H1 (cell line): ENCODE measurements at regions not wholly inside any gene's neighbourhood (a gene's known extent, or its start where the extent isn't known, plus 50 kb on each side); places are given as distances from the start of the nearest gene placed in this dataset.

ENCODE experiments used
- CTCF ChIA-PET: fragments of 300-600 bp; sonication (Branson Sonifier 250); formaldehyde crosslinking; loops from one replicate; lab custom pipeline; 2021; ENCODE audit not compliant: partially characterized antibody; lab: Charles Lee
- POLR2A ChIA-PET: fragments of 300-600 bp; sonication (Branson Sonifier 250); formaldehyde crosslinking; loops from one replicate; lab custom pipeline; 2021; ENCODE audit warnings: inconsistent platforms; ENCODE audit not compliant: partially characterized antibody; lab: Charles Lee
- DNase-seq, 2 experiments: peaks; one replicate each; pipeline versions ENCODE4 v3.0.0 to v3.0.0-alpha.2; 2010 to 2022; ENCODE audit warnings: low spot score in 2 of 2, low read depth in 1 of 2, mixed read lengths in 1 of 2
- FAIRE-seq: peaks from 2 replicates; lab custom pipeline; 2011; peaks lifted over from hg19 to GRCh38; lab: Jason Lieb, UNC
- H2AFZ ChIP-seq: 2 replicates; pipeline ENCODE4 v1.8.1; 2012; ENCODE audit warnings: low read length, inconsistent platforms
- H2AK5ac ChIP-seq: 2 replicates; pipeline ENCODE4 v1.6.1; 2013; ENCODE audit warnings: low read depth, low read length
- H2BK120ac ChIP-seq: replicated peaks from 2 replicates; pipeline ENCODE3; 2013; ENCODE audit warnings: low read depth, low read length, inconsistent platforms
- H2BK12ac ChIP-seq: 2 replicates; pipeline ENCODE4 v1.6.1; 2013; ENCODE audit warnings: low read depth, low read length
- H2BK15ac ChIP-seq: 2 replicates; pipeline ENCODE4 v1.6.1; 2013; ENCODE audit warnings: low read length
- H2BK20ac ChIP-seq: 2 replicates; pipeline ENCODE4 v1.6.1; 2013; ENCODE audit warnings: low read length
- H2BK5ac ChIP-seq: 2 replicates; pipeline ENCODE4 v1.6.1; 2013; ENCODE audit warnings: low read depth, low read length
- H3K14ac ChIP-seq: 2 replicates; pipeline ENCODE4 v1.6.1; 2013; ENCODE audit warnings: inconsistent platforms; ENCODE audit not compliant: insufficient read length
- H3K18ac ChIP-seq: 2 replicates; pipeline ENCODE4 v1.6.1; 2013; ENCODE audit warnings: low read length; ENCODE audit errors: extremely low read depth
- H3K23ac ChIP-seq: 2 replicates; pipeline ENCODE4 v1.6.1; 2013; ENCODE audit warnings: inconsistent platforms; ENCODE audit not compliant: insufficient read length
- H3K23me2 ChIP-seq: 2 replicates; pipeline ENCODE4 v1.6.1; 2013; ENCODE audit warnings: low read depth, low read length
- H3K27ac ChIP-seq: 2 replicates; pipeline ENCODE4 v1.6.1; 2011; ENCODE audit warnings: low read depth, low read length, inconsistent platforms
- H3K27me3 ChIP-seq, 4 experiments: replicated peaks in 1 of 4; 1 replicate in 1 of 4; 2 replicates in 3 of 4; pipeline versions ENCODE4 v1.6.1 to v1.8.1; 2011 to 2013; ENCODE audit warnings: low read length in 3 of 4, mild to moderate bottlenecking in 3 of 4, inconsistent platforms in 2 of 4, mixed read lengths in 2 of 4, moderate library complexity in 1 of 4; ENCODE audit not compliant: control insufficient read depth in 3 of 4, insufficient read depth in 3 of 4; ENCODE audit errors: extremely low read depth in 1 of 4
- H3K36me3 ChIP-seq, 4 experiments: 2 replicates each; pipeline versions ENCODE4 v1.6.1 to v1.8.1; 2011 to 2013; ENCODE audit warnings: mild to moderate bottlenecking in 4 of 4, low read length in 3 of 4, moderate library complexity in 2 of 4, control low read depth in 1 of 4, inconsistent platforms in 1 of 4; ENCODE audit not compliant: insufficient read depth in 4 of 4, control insufficient read depth in 2 of 4
- H3K4ac ChIP-seq: replicated peaks from 2 replicates; pipeline ENCODE3; 2013; ENCODE audit warnings: low read length, low read depth, mixed read lengths, inconsistent platforms; ENCODE audit not compliant: insufficient read length
- H3K4me1 ChIP-seq, 4 experiments: replicated peaks in 1 of 4; 1 replicate in 1 of 4; 2 replicates in 3 of 4; pipeline versions ENCODE4 v1.6.1 to v1.8.1; 2011 to 2013; ENCODE audit warnings: low read length in 3 of 4, inconsistent platforms in 2 of 4, mixed read lengths in 1 of 4; ENCODE audit not compliant: insufficient read depth in 4 of 4, control insufficient read depth in 3 of 4
- H3K4me2 ChIP-seq, 2 experiments: 2 replicates each; pipeline versions ENCODE4 v1.6.1 to v1.8.1; 2011 to 2013; ENCODE audit warnings: low read depth in 2 of 2, low read length in 2 of 2, control low read depth in 1 of 2, inconsistent platforms in 1 of 2, mild to moderate bottlenecking in 1 of 2; ENCODE audit not compliant: insufficient read depth in 1 of 2
- H3K4me3 ChIP-seq, 4 experiments: fragments of 200-600, 300-600 bp in 1 of 4; sonication (generic), shearing (Covaris generic), sonication (Bioruptor Twin) in 1 of 4; 2 replicates each; pipeline versions ENCODE4 v1.5.1 to v1.8.1; 2011 to 2016; ENCODE audit warnings: low read length in 4 of 4, low read depth in 3 of 4, control low read depth in 2 of 4, inconsistent platforms in 2 of 4, mild to moderate bottlenecking in 2 of 4, mixed read lengths in 1 of 4, moderate library complexity in 1 of 4; ENCODE audit not compliant: insufficient read depth in 2 of 4; ENCODE audit errors: extremely low read depth in 1 of 4
- H3K56ac ChIP-seq: replicated peaks from 2 replicates; pipeline ENCODE3; 2013; ENCODE audit warnings: low read depth, mild to moderate bottlenecking, mixed read lengths, low read length, inconsistent platforms; ENCODE audit not compliant: insufficient read length
- H3K79me1 ChIP-seq: 2 replicates; pipeline ENCODE4 v1.6.1; 2013; ENCODE audit warnings: low read depth, low read length, control low read depth
- H3K79me2 ChIP-seq, 2 experiments: 2 replicates each; pipeline versions ENCODE4 v1.6.1 to v1.8.1; 2012 to 2013; ENCODE audit warnings: low read length in 2 of 2, mild to moderate bottlenecking in 2 of 2, inconsistent platforms in 1 of 2; ENCODE audit not compliant: insufficient read depth in 2 of 2, control insufficient read depth in 1 of 2
- H3K9ac ChIP-seq, 4 experiments: replicated peaks in 1 of 4; 1 replicate in 1 of 4; 2 replicates in 3 of 4; pipeline versions ENCODE4 v1.6.1 to v1.8.1; 2011 to 2013; ENCODE audit warnings: low read depth in 3 of 4, low read length in 3 of 4, control low read depth in 2 of 4, mild to moderate bottlenecking in 2 of 4, moderate library complexity in 2 of 4, inconsistent platforms in 1 of 4; ENCODE audit errors: extremely low read depth in 1 of 4
- H3K9me3 ChIP-seq, 2 experiments: 2 replicates each; pipeline versions ENCODE4 v1.6.1 to v1.8.1; 2012 to 2013; ENCODE audit warnings: mild to moderate bottlenecking in 2 of 2, moderate library complexity in 2 of 2, control low read depth in 1 of 2, inconsistent platforms in 1 of 2, low read depth in 1 of 2, low read length in 1 of 2, mixed read lengths in 1 of 2; ENCODE audit not compliant: insufficient read depth in 2 of 2
- H4K20me1 ChIP-seq, 2 experiments: replicated peaks in 1 of 2; 2 replicates each; pipeline versions ENCODE3 to v1.8.1; 2011 to 2013; ENCODE audit warnings: inconsistent platforms in 2 of 2, low read length in 2 of 2, mild to moderate bottlenecking in 1 of 2; ENCODE audit not compliant: insufficient read depth in 2 of 2, control insufficient read depth in 1 of 2
- H4K5ac ChIP-seq: 2 replicates; pipeline ENCODE4 v1.6.1; 2013; ENCODE audit warnings: low read length, low read depth, mixed read lengths, inconsistent platforms; ENCODE audit not compliant: insufficient read length
- H4K8ac ChIP-seq: 2 replicates; pipeline ENCODE4 v1.8.0; 2013; ENCODE audit warnings: mild to moderate bottlenecking, moderate library complexity, low read length, inconsistent platforms; ENCODE audit not compliant: insufficient read depth; ENCODE audit errors: extremely low read depth
- H4K91ac ChIP-seq: replicated peaks from 2 replicates; pipeline ENCODE3; 2013; ENCODE audit warnings: low read length, mixed read lengths, inconsistent platforms; ENCODE audit not compliant: insufficient read length
- WGBS, 2 experiments: shearing (Covaris generic) in 1 of 2; methylation state at CpG; one replicate each; pipeline versions ENCODE4 v1.1.6 to v1.1.7; 2013 to 2015; ENCODE audit warnings: low lambda C conversion rate in 2 of 2, mixed read lengths in 2 of 2, inconsistent platforms in 1 of 2, low coverage in 1 of 2, missing lambda C conversion rate in 1 of 2; ENCODE audit not compliant: insufficient replicate concordance in 2 of 2, insufficient coverage in 1 of 2, insufficient read length in 1 of 2; ENCODE audit errors: extremely low coverage in 1 of 2, missing lambda C conversion rate in 1 of 2; 5-methylcytosine and 5-hydroxymethylcytosine counted together
- TF ChIP-seq, protein P1 (sequence below): IDR thresholded peaks from 2 replicates; pipeline ENCODE4 v1.6.1; 2011; ENCODE audit warnings: low read depth, mild to moderate bottlenecking, low read length; ENCODE audit not compliant: insufficient read depth

DNA sequence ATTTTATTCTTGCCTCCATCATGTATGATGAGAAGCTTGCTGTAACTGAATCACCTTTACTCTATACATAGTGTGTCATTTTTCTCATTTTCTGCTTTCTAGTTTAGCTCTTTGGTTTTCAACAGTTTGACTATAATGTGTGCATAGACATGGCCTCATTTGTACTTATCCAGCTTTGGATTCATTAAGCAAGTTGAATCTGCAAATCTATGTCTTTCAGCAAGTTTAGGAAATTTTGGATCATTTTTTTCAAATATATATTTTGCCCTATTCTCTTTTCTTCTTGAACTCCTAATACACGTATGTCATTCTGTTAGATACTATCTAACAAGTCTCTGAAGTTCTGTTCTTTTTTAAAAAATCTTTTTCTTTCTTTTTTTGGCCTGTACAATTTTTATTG, 57.8 kb downstream of the PRLHR start:
- Histone ChIP-seq H3K79me2 (no peaks in the 10 kb centered on the region), H3K23ac (no peak overlapping the region), H3K4ac (no peak overlapping the region), H4K8ac (no peak overlapping the region), H3K56ac (no peak overlapping the region), H4K5ac (no peak overlapping the region), H2BK120ac (no peak overlapping the region), H3K14ac (no peak overlapping the region), H2BK15ac (no peak overlapping the region), H2AFZ (no peak overlapping the region), H3K36me3 (no peaks in the 10 kb centered on the region), H3K4me2 (no peak overlapping the region), H3K79me1 (no peaks in the 10 kb centered on the region), H3K9ac (no peak overlapping the region), H3K9me3 (no peaks in the 10 kb centered on the region), H3K27ac (no peak overlapping the region), H3K18ac (no peak overlapping the region), H4K20me1 (no peaks in the 10 kb centered on the region), H4K91ac (no peak overlapping the region), H3K23me2 (no peaks in the 10 kb centered on the region), H2BK12ac (no peak overlapping the region), H3K4me1 (no peaks in the 10 kb centered on the region), H2BK5ac (no peak overlapping the region), H2AK5ac (no peak overlapping the region), H2BK20ac (no peak overlapping the region), H3K27me3 (no peaks in the 10 kb centered on the region), H3K4me3 (no peak overlapping the region)
- POLR2A ChIA-PET: no interaction called here
- CTCF ChIA-PET: interaction anchor here (1.0 kb wide), 2 partner anchors 32 to 78 kb away, joined by 3 read pairs; no protein-coding TSS in a partner anchor
- DNase-seq: no peak
- FAIRE-seq: no peak
- TF ChIP-seq, protein P1, sequence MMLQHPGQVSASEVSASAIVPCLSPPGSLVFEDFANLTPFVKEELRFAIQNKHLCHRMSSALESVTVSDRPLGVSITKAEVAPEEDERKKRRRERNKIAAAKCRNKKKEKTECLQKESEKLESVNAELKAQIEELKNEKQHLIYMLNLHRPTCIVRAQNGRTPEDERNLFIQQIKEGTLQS: no peak
- 100% methylated on average over 1 of the region's 1 CpG; no CpG with 5 or more reads in 1 of the 2 experiments for WGBS, 2 experiments
